ENCODE measurements at regions not wholly inside any gene's neighbourhood (a gene's known extent, or its start where the extent isn't known, plus 50 kb on each side); places are given as distances from the start of the nearest gene placed in this dataset.

DNA sequence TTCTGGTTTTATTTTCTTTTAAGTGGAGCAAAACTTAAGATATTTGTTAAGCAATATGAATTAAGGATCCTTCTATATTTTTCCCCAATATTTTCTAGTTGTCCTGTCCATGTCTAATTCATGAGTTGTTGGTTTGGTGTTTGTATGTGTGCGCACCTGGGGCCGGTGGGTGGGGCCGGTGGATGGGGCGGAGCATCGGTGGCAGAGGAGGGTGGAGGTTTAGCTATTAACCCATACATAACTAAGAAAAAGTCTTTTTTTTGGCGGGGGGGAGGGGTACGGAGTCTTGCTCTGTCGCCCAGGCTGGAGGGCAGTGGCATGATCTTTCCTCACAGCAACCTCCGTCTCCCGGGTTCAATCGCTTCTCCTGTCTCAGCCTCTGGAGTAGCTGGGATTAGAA, 489.8 kb downstream of the PDGFC start:
- DNase-seq: no peak

GRCh38 chr4:156477636-156478035, 494.0 kb downstream of the PDGFC start:
- DNase-seq: no peak

GRCh38 chr4:156476359-156476758, 495.2 kb downstream of the PDGFC start:
- no peak for DNase-seq

GRCh38 chr4:156475322-156475721, 496.3 kb downstream of the PDGFC start:
- peak; percentile 29 for DNase-seq

DNA sequence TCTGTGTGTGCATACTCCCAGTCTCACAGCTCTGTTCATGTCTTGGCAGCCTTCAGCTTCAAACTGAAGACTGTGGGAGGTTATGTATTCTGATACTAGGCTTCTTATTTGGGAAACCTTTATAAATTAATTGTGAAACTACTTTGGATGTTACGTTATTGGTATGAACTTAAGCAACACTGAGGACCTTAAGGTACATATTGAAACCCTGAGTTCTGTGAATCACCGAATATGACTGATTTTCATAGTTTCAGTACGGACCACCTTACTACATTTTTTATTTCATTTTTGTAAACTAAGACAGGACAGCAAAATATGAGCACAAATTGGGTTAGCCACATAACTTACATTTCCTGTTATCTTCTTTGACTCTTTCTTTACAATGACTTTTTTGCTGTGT, 498.4 kb downstream of the PDGFC start:
- no peak for DNase-seq

- DNase-seq: no peak
These were observed 499.0 kb downstream of the PDGFC start for GRCh38 chr4:156472624-156473023.

DNA sequence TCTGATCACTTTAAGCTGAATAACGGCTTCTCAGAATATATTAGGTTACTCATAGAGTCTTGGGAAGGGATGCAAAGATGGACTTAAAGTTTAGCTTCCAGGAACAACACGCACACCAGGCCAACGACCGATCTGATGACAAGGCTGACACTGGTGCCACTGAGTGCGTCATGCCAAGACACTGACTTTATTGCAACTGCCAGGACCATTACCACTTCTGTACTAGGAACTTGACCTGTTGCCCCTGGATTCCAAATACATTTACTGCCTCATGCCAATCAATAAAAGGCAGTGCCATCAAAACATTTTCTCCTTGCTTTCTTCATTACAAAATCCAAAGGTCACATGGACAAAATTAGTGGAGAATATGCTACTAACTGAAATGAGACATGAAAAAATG, 505.9 kb upstream of the CTSO start:
- DNase-seq: no peak

DNA sequence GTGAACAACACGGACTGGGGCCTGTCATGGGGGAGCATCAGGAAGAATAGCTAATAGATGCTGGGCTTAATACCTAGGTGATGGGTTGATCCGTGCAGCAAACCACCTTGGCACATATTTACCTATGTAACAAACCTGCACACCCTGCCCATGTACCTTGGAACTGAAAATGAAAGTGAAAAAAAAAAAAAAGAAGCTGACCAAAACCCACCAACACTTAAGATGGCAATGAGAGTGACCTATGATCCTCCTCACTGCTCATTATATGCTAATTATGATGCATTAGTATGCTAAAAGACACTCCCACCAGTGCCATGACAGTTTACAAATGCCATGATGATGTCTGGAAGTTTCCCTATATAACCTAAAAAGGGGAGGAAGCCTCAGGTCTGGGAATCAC, 503.2 kb upstream of the CTSO start:
- DNase-seq: no peak

DNA sequence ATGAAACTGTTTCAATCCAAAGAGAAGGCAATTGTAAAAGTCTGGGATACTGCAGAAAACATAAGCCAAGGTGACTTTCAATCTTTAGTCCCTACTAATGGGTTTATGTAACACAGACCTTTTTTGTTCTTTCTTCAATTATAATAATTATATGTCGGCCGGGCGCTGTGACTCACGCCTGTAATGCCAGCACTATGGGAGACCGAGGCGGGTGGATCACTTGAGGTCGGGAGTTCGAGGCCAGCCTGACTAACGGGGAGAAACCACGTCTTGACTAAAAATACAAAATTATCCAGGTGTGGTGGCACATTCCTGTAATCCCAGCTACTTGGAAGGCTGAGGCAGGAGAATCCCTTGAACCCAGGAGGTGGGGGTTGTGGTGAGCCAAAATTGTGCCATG, 489.8 kb upstream of the CTSO start:
- no peak for DNase-seq

- no peak for DNase-seq
These were observed 489.2 kb upstream of the CTSO start for GRCh38 chr4:156442912-156443311.

DNA sequence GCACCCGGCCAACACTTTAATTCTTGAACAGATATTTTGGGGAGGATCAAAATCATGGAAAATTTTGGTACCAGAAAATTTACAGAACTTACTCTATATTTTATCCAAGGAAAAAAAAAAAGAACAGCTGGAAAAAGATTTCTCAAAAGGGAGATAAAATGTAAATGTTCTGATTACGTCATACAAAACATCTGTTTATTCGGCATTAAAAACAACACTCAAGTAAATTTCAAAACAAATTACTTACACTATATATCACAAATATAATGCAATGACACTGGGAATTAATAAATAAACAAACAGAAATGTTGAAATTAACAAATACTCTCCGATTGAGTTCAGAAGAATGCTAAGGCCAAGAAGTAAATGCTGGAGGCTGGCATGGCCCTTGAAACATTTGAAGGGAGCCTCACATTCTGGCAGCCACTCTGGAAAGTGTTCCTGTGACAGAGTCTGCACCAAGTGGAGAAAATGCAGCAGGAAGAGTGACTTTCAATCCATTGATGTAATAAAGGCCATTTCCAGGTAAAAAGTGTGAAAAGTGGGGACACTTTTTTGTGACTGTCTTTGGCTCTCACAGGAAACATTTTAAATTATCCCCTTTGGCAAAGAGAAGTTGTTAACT, 486.0 kb upstream of the CTSO start:
- no peak for DNase-seq

GRCh38 chr4:156437666-156438065, 484.0 kb upstream of the CTSO start:
- DNase-seq: no peak

DNA sequence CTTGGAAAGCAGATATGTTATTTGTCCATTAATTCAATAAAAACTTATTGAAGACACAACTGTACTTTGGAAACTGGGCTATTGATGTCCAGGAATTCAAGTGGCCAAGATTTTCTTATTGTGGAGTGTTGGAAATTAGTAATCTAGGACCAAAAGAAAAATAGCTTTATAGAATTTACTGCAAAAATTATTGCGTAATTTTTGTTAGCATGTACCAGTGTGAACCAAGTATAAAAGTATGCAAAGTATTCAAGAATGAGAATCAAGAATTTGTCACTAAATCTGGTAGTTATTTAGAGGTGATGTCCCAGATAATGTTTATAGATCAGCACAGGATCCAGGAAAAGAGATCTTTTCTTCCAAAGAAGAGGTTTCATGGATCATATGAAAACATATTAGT, 468.9 kb upstream of the CTSO start:
- DNase-seq: no peak

- DNase-seq: no peak
These were observed 467.0 kb upstream of the CTSO start for GRCh38 chr4:156420623-156421022.

DNA sequence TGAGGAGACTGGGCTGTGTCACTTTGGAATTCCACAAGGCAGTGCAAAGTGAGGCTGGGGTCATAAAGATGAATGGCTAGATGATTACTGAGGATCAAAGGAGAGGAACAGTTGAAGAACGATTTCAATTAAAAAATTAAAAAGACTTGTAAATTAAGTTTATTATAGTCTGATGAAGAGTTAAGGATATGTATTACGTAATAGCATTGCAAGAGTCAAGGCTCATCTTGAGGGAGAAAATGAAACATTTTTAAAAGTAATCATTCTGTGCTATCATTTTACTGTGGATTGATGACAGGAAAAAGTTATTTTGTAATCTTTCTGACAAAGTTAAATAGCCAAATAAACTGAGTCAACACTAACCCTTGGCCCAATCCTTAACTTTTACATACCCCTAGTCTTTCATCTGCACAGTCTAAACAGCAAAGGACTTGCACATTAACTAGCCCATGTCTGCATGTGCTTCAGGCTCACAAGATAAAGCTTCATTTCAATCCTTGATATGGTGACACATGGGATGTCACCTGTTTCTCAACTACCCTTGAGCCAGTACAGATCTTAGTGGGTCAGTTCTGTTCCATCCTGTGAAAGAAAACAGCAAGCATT, 465.5 kb upstream of the CTSO start:
- no peak for DNase-seq

- DNase-seq: no peak
These were observed 460.7 kb upstream of the CTSO start for GRCh38 chr4:156414406-156414805.

DNA sequence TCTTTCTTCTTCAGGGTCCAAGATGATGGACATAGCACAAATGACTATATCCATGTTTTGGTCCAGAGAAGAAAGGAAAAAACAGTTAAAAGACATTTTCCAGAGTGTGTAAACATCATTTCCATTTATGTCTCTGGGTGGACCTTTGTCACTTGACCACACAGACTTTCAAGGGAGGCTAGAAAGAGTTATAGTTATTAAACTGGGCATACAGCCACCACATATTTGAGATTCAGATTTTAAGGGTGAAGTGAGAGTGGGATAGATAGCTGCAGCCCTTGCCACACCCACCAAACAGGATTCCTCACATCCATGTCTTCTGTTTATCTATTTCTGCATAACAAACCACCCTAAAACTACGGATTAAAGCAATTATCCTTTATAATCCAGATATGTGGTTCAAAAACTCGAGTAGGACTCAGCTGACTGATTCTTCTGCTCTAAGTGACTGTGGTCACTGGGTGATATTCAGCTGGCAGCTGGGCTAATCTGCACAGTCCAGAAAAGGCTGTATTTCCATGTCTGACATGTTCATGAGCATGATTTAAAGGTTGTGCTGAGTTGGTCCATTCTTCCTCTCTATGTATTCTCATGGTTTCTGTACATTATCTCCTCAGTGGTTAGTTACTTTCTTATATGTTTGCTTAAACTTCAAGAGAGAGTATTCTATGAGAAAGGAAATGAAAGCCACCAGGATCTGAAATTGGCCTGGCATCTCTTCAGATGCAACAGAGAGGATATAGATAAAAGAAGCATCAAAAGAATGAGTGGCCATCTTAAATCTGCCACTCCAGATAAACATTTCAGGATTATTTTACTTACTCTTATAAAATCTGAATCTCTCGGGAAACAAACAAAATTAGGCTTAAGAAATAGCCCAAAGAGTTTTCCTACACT, 459.8 kb upstream of the CTSO start:
- DNase-seq: no peak

DNA sequence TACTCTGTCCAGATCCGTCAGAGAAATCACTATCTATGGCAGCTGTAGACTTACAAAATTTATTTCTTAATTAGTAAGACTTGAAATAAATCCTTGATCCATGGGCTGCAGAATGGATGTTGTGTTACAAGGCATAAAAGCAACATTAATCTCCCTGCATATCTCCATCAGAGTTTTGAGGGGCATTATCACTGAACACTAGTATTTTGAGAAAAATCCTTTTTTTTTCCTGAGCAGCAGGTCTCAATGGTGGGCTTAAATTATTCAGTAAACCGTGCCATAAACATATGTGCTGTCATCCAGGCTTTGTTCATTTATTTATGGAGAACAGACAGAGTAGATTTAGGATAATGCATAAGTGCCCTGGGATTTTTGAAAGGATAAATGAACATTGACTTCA, 457.9 kb upstream of the CTSO start:
- DNase-seq: no peak

GRCh38 chr4:156408749-156409148, 455.1 kb upstream of the CTSO start:
- DNase-seq: no peak

DNA sequence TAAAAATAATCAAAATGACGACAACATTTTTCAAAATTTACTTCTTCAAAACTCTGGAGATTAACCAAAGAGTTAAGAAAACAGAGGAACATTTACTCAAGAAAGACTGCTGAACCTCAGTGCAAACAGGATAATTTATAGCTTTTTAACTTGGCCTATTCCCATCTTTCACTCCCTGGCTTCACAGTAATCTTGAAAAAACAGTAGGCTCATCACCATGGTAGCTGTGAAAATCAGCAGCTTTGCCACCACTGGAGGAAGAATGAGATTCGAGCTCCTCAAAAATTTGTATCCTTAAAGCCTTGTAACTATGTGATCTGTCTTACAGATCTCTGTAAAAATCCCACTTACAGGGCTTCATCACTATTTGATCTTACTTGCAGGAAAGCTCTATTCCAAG, 447.7 kb upstream of the CTSO start:
- no peak for DNase-seq

DNA sequence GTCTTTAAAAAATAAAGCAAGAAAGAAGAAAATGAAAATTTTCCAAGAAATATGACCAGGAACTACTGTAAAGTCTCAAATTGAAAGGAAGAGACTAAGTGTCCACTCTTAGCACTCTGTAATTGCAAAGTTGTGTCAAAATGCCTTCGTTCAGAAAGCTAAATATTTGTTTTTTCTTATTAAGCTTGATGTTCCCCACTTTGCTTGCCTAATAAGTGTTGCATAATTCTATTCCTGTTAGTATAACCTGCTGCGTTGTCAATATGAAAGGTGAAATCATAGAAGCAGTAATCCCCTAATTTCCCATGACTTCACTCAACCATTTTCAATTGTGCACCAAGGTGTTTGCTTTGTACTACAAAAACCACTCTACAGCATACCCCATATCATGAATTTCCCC, 442.9 kb upstream of the CTSO start:
- DNase-seq: no peak

- DNase-seq: no peak
These were observed 437.6 kb upstream of the CTSO start for GRCh38 chr4:156391325-156391653.

DNA sequence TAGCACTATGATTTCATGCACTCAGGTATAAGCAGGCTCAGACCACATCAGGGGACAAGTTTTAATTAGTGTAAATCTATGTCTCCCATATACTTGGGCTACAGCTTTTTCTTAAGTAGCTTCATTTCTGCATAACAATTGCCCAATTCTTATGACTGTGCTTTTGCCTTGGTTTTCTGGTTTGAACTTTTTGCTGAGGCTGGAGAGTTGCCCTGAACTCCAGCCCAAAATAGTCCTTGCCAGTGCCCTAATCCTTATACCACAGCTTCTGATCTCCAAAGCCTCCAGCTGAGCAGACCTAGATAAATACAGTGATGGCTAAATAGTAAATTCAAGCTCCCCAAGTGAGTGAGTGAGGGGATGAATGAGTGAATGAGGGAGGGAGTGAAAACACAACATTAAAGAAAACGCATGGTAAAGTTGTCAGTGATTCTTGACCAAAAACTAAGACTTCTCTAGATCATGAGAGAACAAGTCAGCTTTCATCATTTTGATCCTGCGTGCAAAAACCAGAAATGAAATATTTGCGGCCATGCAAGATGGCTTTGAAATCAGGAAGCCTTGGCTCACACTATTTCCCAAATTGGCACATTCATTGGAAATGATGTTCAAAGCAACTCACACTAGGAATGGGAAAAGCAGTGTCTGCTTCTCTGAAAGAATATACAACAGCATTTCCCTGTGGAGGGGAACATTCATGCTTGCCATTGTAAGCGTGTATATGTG, 437.1 kb upstream of the CTSO start:
- no peak for DNase-seq

DNA sequence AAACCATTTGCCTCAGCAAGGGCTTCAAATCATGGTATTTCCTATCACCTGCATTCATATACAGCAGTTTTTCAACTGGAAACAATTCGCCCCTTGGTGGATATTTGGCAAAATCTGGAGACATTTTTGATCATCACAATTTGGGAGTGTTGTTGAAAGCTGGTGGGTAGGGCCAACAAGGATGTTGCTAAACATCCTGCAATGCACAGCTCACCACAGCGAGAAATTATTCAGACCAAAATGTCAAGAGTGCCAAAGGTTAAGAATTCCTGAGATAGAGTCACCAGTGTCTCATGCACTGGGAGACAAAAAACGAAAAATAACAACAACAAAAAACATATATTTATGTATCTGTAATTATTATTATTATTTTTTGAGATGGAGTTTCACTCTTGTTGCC, 435.2 kb upstream of the CTSO start:
- DNase-seq: no peak
